HCT116 (cell line): ENCODE measurements at regions not wholly inside any gene's neighbourhood (a gene's known extent, or its start where the extent isn't known, plus 50 kb on each side); places are given as distances from the start of the nearest gene placed in this dataset.

Source experiments
- ATAC-seq: fragments of 200-7000 bp; cut with Tn5 transposase; 2 replicates; pipeline ENCODE4 v1.9.1; 2020; ENCODE audit warnings: mild to moderate bottlenecking, moderate library complexity
- BruUV-seq: library from RNA; stranded (reverse); fragments of 400-500 nt; replicated peaks from 2 replicates; lab custom pipeline; 2021; lab: Mats Ljungman, UMichigan
- CTCF ChIA-PET: fragments of 300-600 bp; sonication (Branson Sonifier 250); formaldehyde crosslinking; loops from one replicate; lab custom pipeline; 2021; ENCODE audit warnings: antibody characterized with exemption; lab: Charles Lee
- POLR2A ChIA-PET: fragments of 300-600, 350-600 bp; sonication (Branson Sonifier 250); formaldehyde crosslinking; loops from one replicate; lab custom pipeline; 2021; ENCODE audit warnings: antibody characterized with exemption; lab: Charles Lee
- RAD21 ChIA-PET, 2 experiments: fragments of 300-600 bp; sonication (Branson Sonifier 250); formaldehyde crosslinking; loops; one replicate each; lab custom pipeline; 2023; ENCODE audit warnings: low total read pairs in 2 of 2; ENCODE audit not compliant: uncharacterized antibody in 2 of 2, unreplicated experiment in 2 of 2, low non-redundant PET in 1 of 2; lab: Charles Lee
- DNase-seq: peaks from one replicate; pipeline ENCODE4 v3.0.0-alpha.2; 2010; ENCODE audit warnings: low read depth, low spot score
- H2AFZ ChIP-seq: fragments of 200-600 bp; shearing (Covaris generic), sonication (generic); 2 replicates; pipeline ENCODE4 v1.6.1; 2017; ENCODE audit warnings: low read depth, mixed run types, mixed read lengths, antibody characterized with exemption, low read length; ENCODE audit not compliant: poor library complexity, severe bottlenecking
- H3K27ac ChIP-seq: 2 replicates; pipeline ENCODE4 v1.5.1; 2012; ENCODE audit warnings: low read depth, low read length
- H3K27me3 ChIP-seq: fragments of 200-600 bp; sonication (generic); 2 replicates; pipeline ENCODE4 v1.6.1; 2016; ENCODE audit warnings: mixed run types, low read length, mixed read lengths; ENCODE audit not compliant: insufficient read depth
- H3K36me3 ChIP-seq, 2 experiments: fragments of 200-500 bp in 1 of 2; fragments of 200-600 bp in 1 of 2; sonication (Bioruptor generic) in 1 of 2; sonication (generic) in 1 of 2; 2 replicates each; pipeline versions ENCODE4 v1.5.1 to v1.6.1; 2014 to 2016; ENCODE audit warnings: low read length in 2 of 2, inconsistent platforms in 1 of 2, mixed read lengths in 1 of 2, mixed run types in 1 of 2; ENCODE audit not compliant: insufficient read depth in 2 of 2, control insufficient read depth in 1 of 2
- H3K4me1 ChIP-seq, 2 experiments: fragments of 200-600 bp in 1 of 2; sonication (generic) in 1 of 2; 2 replicates each; pipeline versions ENCODE4 v1.5.1 to v1.6.1; 2012 to 2017; ENCODE audit warnings: low read length in 2 of 2, inconsistent platforms in 1 of 2, mild to moderate bottlenecking in 1 of 2, mixed read lengths in 1 of 2, mixed run types in 1 of 2, moderate library complexity in 1 of 2; ENCODE audit not compliant: insufficient read depth in 2 of 2, control insufficient read depth in 1 of 2
- H3K4me2 ChIP-seq: fragments of 200-600 bp; sonication (generic); 2 replicates; pipeline ENCODE4 v1.6.1; 2017; ENCODE audit warnings: mixed run types, low read length, mixed read lengths
- H3K4me3 ChIP-seq, 2 experiments: fragments of 200-600 bp in 1 of 2; sonication (generic) in 1 of 2; replicated peaks in 1 of 2; 2 replicates each; pipeline ENCODE4 v1.5.1; 2011 to 2016; ENCODE audit warnings: low read length in 2 of 2, control low read depth in 1 of 2, low read depth in 1 of 2, mild to moderate bottlenecking in 1 of 2, mixed read lengths in 1 of 2, mixed run types in 1 of 2
- H3K79me2 ChIP-seq: fragments of 200-600 bp; sonication (generic); 2 replicates; pipeline ENCODE4 v1.6.1; 2017; ENCODE audit warnings: mild to moderate bottlenecking, mixed run types, low read length, moderate library complexity, mixed read lengths; ENCODE audit not compliant: insufficient read depth
- H3K9ac ChIP-seq: fragments of 200-600 bp; sonication (generic); 2 replicates; pipeline ENCODE4 v1.6.1; 2016; ENCODE audit warnings: low read length, mixed read lengths
- H3K9me2 ChIP-seq: fragments of 200-600 bp; sonication (generic), shearing (Covaris generic); 2 replicates; pipeline ENCODE4 v1.6.1; 2017; ENCODE audit warnings: mixed run types, mild to moderate bottlenecking, moderate library complexity; ENCODE audit not compliant: insufficient read depth
- H3K9me3 ChIP-seq, 2 experiments: fragments of 200-500 bp in 1 of 2; fragments of 200-600 bp in 1 of 2; sonication (Bioruptor generic) in 1 of 2; sonication (generic) in 1 of 2; 2 replicates each; pipeline ENCODE4 v1.6.1; 2014 to 2017; ENCODE audit warnings: low read length in 2 of 2, mixed read lengths in 2 of 2, inconsistent platforms in 1 of 2, low read depth in 1 of 2, mild to moderate bottlenecking in 1 of 2, mixed run types in 1 of 2, moderate library complexity in 1 of 2; ENCODE audit not compliant: control insufficient read depth in 1 of 2, insufficient read depth in 1 of 2
- H4K20me1 ChIP-seq: fragments of 200-600 bp; sonication (generic), shearing (Covaris generic); 2 replicates; pipeline ENCODE4 v1.6.1; 2017; ENCODE audit warnings: mixed run types, mild to moderate bottlenecking, moderate library complexity; ENCODE audit not compliant: insufficient read depth
- ATF3 ChIP-seq: IDR thresholded peaks from 2 replicates; pipeline ENCODE4 v1.6.1; 2012
- CEBPB ChIP-seq: IDR thresholded peaks from 2 replicates; pipeline ENCODE4 v1.6.1; 2012; ENCODE audit warnings: low read depth
- CTCF ChIP-seq, 3 experiments: fragments of 200-600 bp in 1 of 3; sonication (generic) in 1 of 3; IDR thresholded peaks in 2 of 3; conservative IDR thresholded peaks in 1 of 3; 2 replicates each; pipeline ENCODE4 v1.5.1; 2012 to 2017; ENCODE audit warnings: low read depth in 2 of 3, low read length in 2 of 3, antibody characterized with exemption in 1 of 3, borderline replicate concordance in 1 of 3, control low read depth in 1 of 3, mild to moderate bottlenecking in 1 of 3, mixed read lengths in 1 of 3, mixed run types in 1 of 3, moderate library complexity in 1 of 3; ENCODE audit not compliant: insufficient read depth in 1 of 3
- EGR1 ChIP-seq: IDR thresholded peaks from 2 replicates; pipeline ENCODE4 v1.6.1; 2012; ENCODE audit warnings: low read depth
- ELF1 ChIP-seq: IDR thresholded peaks from 2 replicates; pipeline ENCODE4 v1.6.1; 2012; ENCODE audit warnings: low read depth, borderline replicate concordance
- EZH2 ChIP-seq: fragments of 200-600 bp; sonication (generic); IDR thresholded peaks from 2 replicates; pipeline ENCODE4 v1.6.1; 2017; ENCODE audit warnings: antibody characterized with exemption, mixed run types
- EZH2phosphoT487 ChIP-seq: fragments of 200-600 bp; IDR thresholded peaks from 2 replicates; pipeline ENCODE4 v1.6.1; 2018; ENCODE audit warnings: antibody characterized with exemption, borderline replicate concordance
- FOSL1 ChIP-seq: IDR thresholded peaks from 2 replicates; pipeline ENCODE4 v1.6.1; 2012; ENCODE audit warnings: low read depth
- POLR2A ChIP-seq: IDR thresholded peaks from 2 replicates; pipeline ENCODE4 v1.7.0; 2011; ENCODE audit warnings: borderline replicate concordance; ENCODE audit not compliant: insufficient read depth, insufficient read length; ENCODE audit errors: extremely low read depth
- POLR2AphosphoS5 ChIP-seq: IDR thresholded peaks from 2 replicates; pipeline ENCODE4 v1.6.1; 2011; ENCODE audit warnings: mild to moderate bottlenecking, low read depth, low read length, moderate library complexity
- REST ChIP-seq: IDR thresholded peaks from 2 replicates; pipeline ENCODE4 v1.6.1; 2012; ENCODE audit warnings: low read depth
- SIN3A ChIP-seq: IDR thresholded peaks from 2 replicates; pipeline ENCODE4 v1.6.1; 2012; ENCODE audit warnings: low read depth
- SP1 ChIP-seq: IDR thresholded peaks from 2 replicates; pipeline ENCODE4 v1.6.1; 2012; ENCODE audit warnings: low read depth
- TCF7L2 ChIP-seq: IDR thresholded peaks from 2 replicates; pipeline ENCODE4 v1.7.0; 2011; ENCODE audit warnings: borderline replicate concordance, inconsistent platforms; ENCODE audit not compliant: insufficient read depth, insufficient read length; ENCODE audit errors: extremely low read depth
- YY1 ChIP-seq: IDR thresholded peaks from 2 replicates; pipeline ENCODE4 v1.6.1; 2011; ENCODE audit warnings: low read length, low read depth, moderate library complexity, mild to moderate bottlenecking; ENCODE audit not compliant: insufficient replicate concordance; ENCODE audit errors: extremely low read depth
- ZFX ChIP-seq: fragments of 450-650 bp; IDR thresholded peaks from 2 replicates; pipeline ENCODE4 v1.6.1; 2017
- ZNF274 ChIP-seq: fragments of 200-500 bp; sonication (Bioruptor generic); IDR thresholded peaks from 2 replicates; pipeline ENCODE4 v1.6.1; 2014; ENCODE audit warnings: mild to moderate bottlenecking, low read depth, low read length, inconsistent platforms
- intact Hi-C: fragments of 100-400 bp; cut with micrococcal nuclease; formaldehyde crosslinking; loops from 2 replicates; pipeline ENCODE4 v1.10.0; 2022

- Histone ChIP-seq H3K27me3 (no peaks in the 10 kb centered on the region), H3K4me2 (no peak overlapping the region), H3K27ac (no peak overlapping the region), H3K4me1 (no peaks in the 10 kb centered on the region), H3K9me3 (no peaks in the 10 kb centered on the region), H3K9me2 (no peaks in the 10 kb centered on the region), H3K36me3 (no peaks in the 10 kb centered on the region), H3K79me2 (no peaks in the 10 kb centered on the region), H3K4me3 (no peak overlapping the region), H2AFZ (no peak overlapping the region), H4K20me1 (no peaks in the 10 kb centered on the region), H3K9ac (no peak overlapping the region)
- TF ChIP-seq ELF1 (no peak), EZH2phosphoT487 (no peak), SIN3A (no peak), TCF7L2 (no peak), CTCF (IDR thresholded peaks at IDR 0.05 in 2 of 3, conservative IDR thresholded peaks at IDR 0.05 in 1 of 3; ENCODE audit: borderline replicate concordance in 1 of 3, insufficient read depth in 1 of 3, low read depth in 2 of 3, low read length in 2 of 3) (no peak), ZNF274 (no peak), FOSL1 (no peak), EGR1 (no peak), REST (no peak), ZFX (no peak), EZH2 (no peak), ATF3 (no peak), SP1 (no peak), POLR2AphosphoS5 (no peak), POLR2A (no peak), CEBPB (no peak), YY1 (no peak)
- no peak for ATAC-seq
- POLR2A ChIA-PET = no interaction called here
- intact Hi-C loops = no loop called here
- no peak for DNase-seq
- no TSS peak for BruUV-seq
- CTCF ChIA-PET = no interaction called here
- RAD21 ChIA-PET = no interaction called here
Measured at GRCh38 chr1:101086783-101087182, 61.2 kb upstream of the DPH5 start.
